Thyroid gland (tissue), 4 donors: ENCODE measurements at regions not wholly inside any gene's neighbourhood (a gene's known extent, or its start where the extent isn't known, plus 50 kb on each side); places are given as distances from the start of the nearest gene placed in this dataset.
A peak's percentile ranks its signal among the peaks of the same experiment; 100 is the strongest.

Experiments
- DNase-seq, 2 donors: peaks; one replicate each; pipeline ENCODE4 v3.0.0-alpha.2; 2019
- H3K27ac ChIP-seq, 3 donors: fragments of 200-600 bp; sonication (generic); 1 replicate in 2 of 3; 2 replicates in 1 of 3; pipeline ENCODE4 v1.5.1; 2016 to 2019; ENCODE audit warnings: mild to moderate bottlenecking in 1 of 3, moderate library complexity in 1 of 3
- H3K27me3 ChIP-seq: fragments of 200-600 bp; sonication (generic); one replicate; pipeline ENCODE4 v1.5.1; 2019
- H3K36me3 ChIP-seq, 2 donors: fragments of 200-600 bp; sonication (generic); one replicate each; pipeline ENCODE4 v1.5.1; 2016 to 2019
- H3K4me1 ChIP-seq, 2 donors: fragments of 200-600 bp; sonication (generic); one replicate each; pipeline ENCODE4 v1.5.1; 2017 to 2019
- H3K4me3 ChIP-seq, 3 donors: fragments of 200-600 bp; sonication (generic); replicated peaks in 1 of 3; 1 replicate in 2 of 3; 2 replicates in 1 of 3; pipeline ENCODE4 v1.5.1; 2016; ENCODE audit warnings: mild to moderate bottlenecking in 1 of 3
- H3K9me3 ChIP-seq: fragments of 200-600 bp; sonication (generic); one replicate; pipeline ENCODE4 v1.5.1; 2017
- CTCF ChIP-seq, 6 experiments: fragments of 200-600 bp in 3 of 6; fragments of 450-650 bp in 3 of 6; sonication (generic) in 3 of 6; IDR thresholded peaks; one replicate each; pipeline ENCODE4 v1.5.1; 2016 to 2019; ENCODE audit warnings: antibody characterized with exemption in 6 of 6, mild to moderate bottlenecking in 2 of 6, inconsistent platforms in 1 of 6, moderate library complexity in 1 of 6
- POLR2A ChIP-seq, 2 donors: fragments of 450-650 bp; IDR thresholded peaks; one replicate each; pipeline ENCODE4 v1.6.1; 2017; ENCODE audit warnings: antibody characterized with exemption in 2 of 2, mild to moderate bottlenecking in 2 of 2, moderate library complexity in 1 of 2
- WGBS, 2 donors: methylation state at CpG; one replicate each; pipeline ENCODE4 v1.1.5; 2017; 5-methylcytosine and 5-hydroxymethylcytosine counted together
- intact Hi-C: fragments of 100-400 bp; cut with DNase I; formaldehyde crosslinking; loops from one replicate; pipeline ENCODE4 v1.15.1; 2023

DNA sequence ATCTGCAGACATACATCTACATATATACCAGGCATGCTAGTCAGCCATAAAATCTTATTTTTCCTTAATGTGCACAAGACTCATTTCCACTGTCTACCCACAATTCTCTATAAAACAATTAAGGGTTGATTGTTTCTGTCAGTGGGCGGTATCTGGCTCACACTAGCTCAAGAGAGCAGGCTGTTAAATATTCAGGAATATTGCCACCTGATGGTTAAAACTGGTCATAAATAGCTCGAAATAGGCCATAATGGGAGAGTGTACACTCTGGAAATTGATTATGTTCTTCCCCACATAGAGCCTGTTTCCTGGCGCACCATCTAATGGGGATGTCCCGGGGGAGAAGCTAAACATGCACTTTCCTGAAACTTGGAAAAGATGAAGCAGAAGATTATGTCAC lies 620.6 kb upstream of the ANKRD30A start:
- Histone ChIP-seq H3K4me1 (no peaks in the 10 kb centered on the region), H3K9me3 (no peaks in the 10 kb centered on the region), H3K27me3 (no peaks in the 10 kb centered on the region), H3K27ac (no peak overlapping the region), H3K36me3 (no peaks in the 10 kb centered on the region), H3K4me3 (no peak overlapping the region)
- TF ChIP-seq CTCF (IDR thresholded peaks at IDR 0.05) (peak in 1 of 6 experiments; percentile 8), POLR2A (IDR thresholded peaks at IDR 0.05) (no peak)
- no peak for DNase-seq
- intact Hi-C loops: no loop called here
- 81 to 93% methylated on average over 4 of the region's 4 CpGs for WGBS, 2 donors

- TF ChIP-seq POLR2A (IDR thresholded peaks at IDR 0.05) (no peak), CTCF (IDR thresholded peaks at IDR 0.05) (no peak)
- Histone ChIP-seq H3K27me3 (no peaks in the 10 kb centered on the region), H3K9me3 (no peaks in the 10 kb centered on the region), H3K4me3 (no peak overlapping the region), H3K27ac (no peak overlapping the region), H3K36me3 (no peaks in the 10 kb centered on the region), H3K4me1 (no peaks in the 10 kb centered on the region)
- intact Hi-C loops: no loop called here
- no peak for DNase-seq
- WGBS, 2 donors: 76 to 90% methylated on average over 1 of the region's 1 CpG
These were observed 625.1 kb upstream of the ANKRD30A start for GRCh38 chr10:36500266-36500665.

- DNase-seq: no peak
- Histone ChIP-seq H3K27ac (no peak overlapping the region), H3K27me3 (no peaks in the 10 kb centered on the region), H3K36me3 (no peaks in the 10 kb centered on the region), H3K9me3 (no peaks in the 10 kb centered on the region), H3K4me3 (no peak overlapping the region), H3K4me1 (no peaks in the 10 kb centered on the region)
- WGBS, 2 donors: 92 to 93% methylated on average over 1 of the region's 1 CpG
- no peak for TF ChIP-seq CTCF (IDR thresholded peaks at IDR 0.05)
- no peak for TF ChIP-seq POLR2A (IDR thresholded peaks at IDR 0.05)
- intact Hi-C loops: no loop called here
These were observed 625.7 kb upstream of the ANKRD30A start for GRCh38 chr10:36499693-36500092.

GRCh38 chr10:36496758-36497157 lies 628.6 kb upstream of the ANKRD30A start:
- Histone ChIP-seq H3K27ac (no peak overlapping the region), H3K4me3 (no peak overlapping the region), H3K27me3 (no peaks in the 10 kb centered on the region), H3K9me3 (no peaks in the 10 kb centered on the region), H3K36me3 (no peaks in the 10 kb centered on the region), H3K4me1 (peaks cover 0 to 5% of the 10 kb centered on the region in 2 donors)
- TF ChIP-seq CTCF (IDR thresholded peaks at IDR 0.05) (no peak), POLR2A (IDR thresholded peaks at IDR 0.05) (no peak)
- no peak for DNase-seq
- WGBS, 2 donors: 74 to 78% methylated on average over 1 of the region's 1 CpG
- intact Hi-C loops: no loop called here

- intact Hi-C loops: no loop called here
- Histone ChIP-seq H3K4me3 (no peak overlapping the region), H3K27ac (no peak overlapping the region), H3K36me3 (no peaks in the 10 kb centered on the region), H3K9me3 (no peaks in the 10 kb centered on the region), H3K27me3 (no peaks in the 10 kb centered on the region), H3K4me1 (peaks cover 10 to 20% of the 10 kb centered on the region in 2 donors)
- TF ChIP-seq POLR2A (IDR thresholded peaks at IDR 0.05): no peak
- no peak for TF ChIP-seq CTCF (IDR thresholded peaks at IDR 0.05)
- no peak for DNase-seq
- WGBS, 2 donors: 73 to 90% methylated on average over 2 of the region's 2 CpGs
These were observed 631.0 kb upstream of the ANKRD30A start for GRCh38 chr10:36494371-36494770.
